OCI-LY3 (cell line): ENCODE measurements at regions not wholly inside any gene's neighbourhood (a gene's known extent, or its start where the extent isn't known, plus 50 kb on each side); places are given as distances from the start of the nearest gene placed in this dataset.

Source experiments
- EZH2phosphoT487 ChIP-seq: fragments of 200-600 bp; shearing (Covaris generic); IDR thresholded peaks from 2 replicates; pipeline ENCODE4 v1.6.1; 2018; ENCODE audit warnings: antibody characterized with exemption, mixed run types, low read depth
- TF ChIP-seq, protein P1 (sequence below): fragments of 200-600, 300-600 bp; sonication (generic); IDR thresholded peaks from 2 replicates; pipeline ENCODE4 v1.5.1; 2014; ENCODE audit warnings: antibody characterized with exemption, low read length, low read depth

DNA sequence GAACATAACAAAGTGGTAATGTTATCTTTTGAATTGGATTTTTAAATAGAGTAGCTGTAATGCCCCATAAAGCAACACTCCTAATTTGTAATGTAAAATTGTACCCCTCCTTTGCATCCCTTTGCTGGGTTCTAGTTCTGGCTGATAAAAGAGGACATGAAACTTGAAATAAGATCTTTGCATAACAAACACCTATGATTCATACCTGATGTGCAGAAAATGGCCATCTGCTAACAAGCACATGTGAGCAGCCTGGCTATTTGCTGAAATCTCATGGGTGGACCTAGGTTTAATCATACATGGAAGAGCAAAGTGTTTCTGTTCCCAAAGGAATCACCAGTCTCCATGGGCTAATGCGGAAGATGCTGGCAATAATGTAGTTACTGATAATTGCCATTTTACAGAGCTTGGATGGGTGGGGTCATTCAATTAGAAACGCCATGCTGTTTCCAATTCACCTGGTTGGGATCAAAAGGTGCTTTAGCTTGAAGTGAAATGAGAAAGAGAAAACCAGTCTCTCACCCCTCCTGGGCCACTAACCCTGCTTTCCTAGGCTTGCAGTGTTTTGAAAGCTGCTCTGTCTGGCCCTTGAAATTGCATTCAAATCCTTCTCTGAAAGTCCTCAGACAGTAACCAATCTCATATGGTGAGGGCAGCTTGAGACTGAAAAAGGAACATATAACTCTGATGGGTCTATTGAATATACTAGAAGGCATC lies 585.1 kb downstream of the TLE4 start:
- TF ChIP-seq, protein P1, sequence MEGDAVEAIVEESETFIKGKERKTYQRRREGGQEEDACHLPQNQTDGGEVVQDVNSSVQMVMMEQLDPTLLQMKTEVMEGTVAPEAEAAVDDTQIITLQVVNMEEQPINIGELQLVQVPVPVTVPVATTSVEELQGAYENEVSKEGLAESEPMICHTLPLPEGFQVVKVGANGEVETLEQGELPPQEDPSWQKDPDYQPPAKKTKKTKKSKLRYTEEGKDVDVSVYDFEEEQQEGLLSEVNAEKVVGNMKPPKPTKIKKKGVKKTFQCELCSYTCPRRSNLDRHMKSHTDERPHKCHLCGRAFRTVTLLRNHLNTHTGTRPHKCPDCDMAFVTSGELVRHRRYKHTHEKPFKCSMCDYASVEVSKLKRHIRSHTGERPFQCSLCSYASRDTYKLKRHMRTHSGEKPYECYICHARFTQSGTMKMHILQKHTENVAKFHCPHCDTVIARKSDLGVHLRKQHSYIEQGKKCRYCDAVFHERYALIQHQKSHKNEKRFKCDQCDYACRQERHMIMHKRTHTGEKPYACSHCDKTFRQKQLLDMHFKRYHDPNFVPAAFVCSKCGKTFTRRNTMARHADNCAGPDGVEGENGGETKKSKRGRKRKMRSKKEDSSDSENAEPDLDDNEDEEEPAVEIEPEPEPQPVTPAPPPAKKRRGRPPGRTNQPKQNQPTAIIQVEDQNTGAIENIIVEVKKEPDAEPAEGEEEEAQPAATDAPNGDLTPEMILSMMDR, result no peak
- TF ChIP-seq EZH2phosphoT487, result no peak
